ENCODE measurements at regions not wholly inside any gene's neighbourhood (a gene's known extent, or its start where the extent isn't known, plus 50 kb on each side); places are given as distances from the start of the nearest gene placed in this dataset.

DNA sequence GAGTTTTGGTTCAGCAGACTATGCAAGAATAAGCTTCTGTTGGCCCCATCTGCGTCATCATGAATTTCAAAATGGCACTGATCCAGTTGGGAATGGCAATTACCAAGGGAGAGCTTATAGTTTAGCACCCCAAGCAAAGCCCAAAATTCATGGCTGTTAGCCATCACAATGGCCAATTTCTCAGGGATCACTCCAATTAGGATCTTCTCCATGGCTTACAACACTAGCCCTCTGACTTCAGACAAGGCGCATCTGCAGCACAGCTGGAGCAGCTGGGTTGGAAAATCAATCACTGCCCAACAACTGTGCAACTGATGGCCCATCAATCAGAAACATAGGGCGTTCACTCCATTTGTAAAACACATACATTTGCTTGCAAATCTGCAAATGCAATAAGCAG lies 273.6 kb downstream of the SRBD1 start:
- DNase-seq (ENCODE audit: low read depth in 2 of 2), result no peak

DNA sequence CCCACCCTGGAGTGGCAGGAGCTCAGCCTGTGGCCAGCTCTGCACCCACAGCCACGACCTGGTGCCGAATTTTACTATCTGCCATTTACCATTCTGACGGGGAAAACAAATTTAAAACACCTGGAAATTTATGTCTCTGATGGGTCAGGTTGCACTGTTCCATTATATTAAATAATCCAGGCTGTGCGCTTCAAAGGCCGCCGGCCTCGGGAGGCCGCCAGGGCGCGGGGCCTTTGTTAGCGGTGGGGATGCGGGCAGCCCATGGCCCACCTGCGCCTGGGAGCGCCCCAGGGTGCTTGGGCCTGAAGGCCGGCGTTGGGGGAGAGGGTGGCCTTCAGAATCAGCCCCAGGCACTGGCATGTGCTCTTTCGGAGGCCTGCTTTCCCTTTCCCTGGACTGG lies 276.9 kb downstream of the SRBD1 start:
- DNase-seq (ENCODE audit: low read depth in 2 of 2), result no peak

DNA sequence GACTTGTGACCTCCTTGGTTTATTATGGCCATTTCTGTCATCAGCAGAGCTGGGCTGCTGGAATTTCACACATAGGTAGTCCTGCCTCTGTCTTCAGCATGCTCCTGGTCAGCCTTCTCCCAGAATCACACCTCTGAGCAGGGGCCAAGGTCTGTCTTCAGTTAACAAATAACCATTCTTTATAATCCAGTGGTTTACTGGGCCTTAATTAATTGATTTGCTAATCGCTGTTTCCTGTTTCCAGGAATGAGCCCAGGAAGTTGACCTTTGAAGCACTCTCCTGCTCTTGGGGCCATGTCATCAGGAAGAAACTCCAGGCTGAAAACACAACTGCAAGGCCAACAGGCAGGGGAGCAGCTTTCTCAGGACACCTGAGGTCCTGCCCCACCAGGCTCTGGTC lies 278.5 kb downstream of the SRBD1 start:
- DNase-seq (ENCODE audit: low read depth in 2 of 2), result no peak

DNA sequence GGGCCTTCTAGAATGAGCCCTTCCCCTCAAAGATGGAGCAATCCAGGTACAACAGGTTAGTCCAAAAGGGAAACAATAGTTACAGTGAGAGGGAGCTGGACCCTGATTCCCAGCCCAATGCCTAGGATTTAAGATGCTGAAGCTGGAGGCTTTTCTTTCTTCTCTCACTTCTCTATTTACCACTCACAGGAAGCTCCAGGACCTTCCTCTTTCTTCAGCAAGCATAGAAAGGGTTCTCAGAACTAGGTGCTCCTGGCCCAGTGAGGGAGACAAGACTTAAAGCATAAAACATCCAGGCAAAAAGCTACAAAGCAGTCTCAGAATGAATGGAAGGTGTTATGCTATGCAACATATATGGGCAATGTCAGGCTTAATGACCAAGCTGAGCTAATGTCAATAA lies 279.0 kb downstream of the SRBD1 start:
- DNase-seq (ENCODE audit: low read depth in 2 of 2), result no peak

DNA sequence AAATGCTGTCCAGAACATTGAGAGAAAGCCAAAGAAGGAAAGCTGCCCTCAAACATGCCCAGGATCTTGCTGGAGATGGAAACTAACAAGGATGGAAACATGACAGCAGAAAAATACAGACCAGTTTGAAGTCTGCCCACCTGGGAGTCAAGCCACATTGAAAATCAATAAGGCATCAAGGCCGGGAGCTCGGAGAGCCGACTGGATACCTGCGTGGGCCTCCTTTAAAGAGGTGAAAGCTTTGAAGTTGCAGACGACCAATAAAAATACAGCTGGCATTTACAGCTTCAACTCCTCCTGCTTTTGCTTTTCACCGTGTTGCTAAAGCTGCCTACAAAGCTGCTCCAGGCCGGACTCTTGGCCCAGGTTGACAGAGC lies 279.7 kb downstream of the SRBD1 start:
- DNase-seq (ENCODE audit: low read depth in 2 of 2), result no peak

DNA sequence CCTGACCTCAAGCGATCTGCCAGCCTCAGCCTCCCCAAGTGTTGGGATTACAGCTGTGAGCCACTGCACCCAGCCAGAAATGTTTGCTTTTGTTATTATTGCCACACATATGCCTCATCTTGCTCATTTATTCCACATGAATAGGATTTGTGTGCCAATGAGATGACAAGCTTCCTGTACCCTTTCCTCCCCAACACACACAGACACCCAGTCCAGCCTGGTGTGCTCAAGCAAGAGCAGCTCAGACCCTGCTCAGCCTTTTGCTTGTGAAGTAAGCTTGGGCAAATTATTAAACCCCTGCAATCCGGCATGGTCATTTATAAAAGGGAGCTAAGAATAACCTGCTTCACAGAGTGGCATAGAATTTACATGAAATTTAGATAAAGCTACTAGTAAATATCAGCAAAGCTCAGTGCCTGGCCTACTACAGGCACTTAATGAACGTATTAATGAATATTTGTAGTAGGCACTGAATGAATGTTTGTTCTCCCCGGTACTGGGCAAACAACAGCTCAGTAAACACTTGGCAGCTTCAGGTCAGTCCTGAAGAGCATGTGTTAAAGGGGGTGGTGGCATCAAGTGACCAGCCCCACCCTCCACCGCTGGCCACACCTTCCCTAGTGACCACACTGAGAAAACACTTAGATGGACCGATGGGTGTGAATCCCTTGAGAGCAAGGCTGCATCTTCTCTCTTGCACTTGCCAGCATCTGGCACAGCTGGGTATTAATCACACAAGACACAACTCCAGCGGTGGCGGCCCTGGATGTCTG lies 280.2 kb downstream of the SRBD1 start:
- no peak for DNase-seq (ENCODE audit: low read depth in 2 of 2)

DNA sequence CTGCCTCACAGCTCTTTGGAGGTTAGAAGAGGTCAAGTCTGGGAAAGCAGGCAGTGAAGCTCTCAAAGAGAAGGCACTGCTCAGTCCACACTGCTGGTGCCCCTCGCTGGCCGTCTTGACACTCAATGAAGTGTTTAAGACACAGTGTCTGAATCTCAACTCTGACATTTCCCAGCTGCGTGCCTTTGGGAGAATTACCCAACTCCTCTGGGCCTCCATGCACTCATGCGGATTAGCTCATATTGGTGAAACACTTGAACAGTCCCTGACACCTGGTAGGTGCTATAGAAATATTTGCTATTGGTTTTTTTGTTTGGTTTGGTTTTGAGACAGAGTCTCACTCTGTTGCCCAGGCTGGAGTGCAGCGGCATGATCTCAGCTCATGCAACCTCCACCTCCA lies 281.0 kb downstream of the SRBD1 start:
- DNase-seq (ENCODE audit: low read depth in 2 of 2), result no peak

DNA sequence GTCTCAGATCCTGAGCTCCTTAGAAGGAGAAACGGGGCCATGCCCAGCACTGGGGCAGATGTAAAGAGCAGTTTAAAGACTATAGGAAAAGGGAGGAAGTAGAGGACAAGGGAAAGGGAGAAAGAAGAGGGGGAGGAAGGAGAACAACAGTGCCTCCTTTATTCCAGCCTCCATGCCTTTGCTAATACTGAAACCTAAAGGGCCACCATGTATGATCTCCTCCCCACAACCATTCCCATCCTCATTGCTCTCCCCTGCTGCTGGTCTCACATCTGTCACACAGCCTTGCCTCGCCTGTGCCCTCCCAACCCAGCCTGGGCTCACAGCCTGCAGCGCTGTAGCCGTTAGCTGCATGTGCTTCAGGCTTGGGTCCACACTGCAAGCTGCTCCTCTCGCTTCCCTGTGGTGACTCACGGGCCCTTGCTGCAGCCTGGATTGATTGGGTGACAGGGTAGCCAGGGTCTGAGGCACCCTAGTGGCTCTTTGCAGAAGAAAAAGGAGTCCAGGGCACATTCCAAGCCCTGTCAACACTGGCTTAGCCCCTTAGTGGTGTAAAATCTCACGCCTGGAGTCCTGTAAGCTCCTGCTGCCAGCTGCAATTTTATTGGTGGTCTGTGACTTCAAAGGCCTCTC lies 281.9 kb downstream of the SRBD1 start:
- no peak for DNase-seq (ENCODE audit: low read depth in 2 of 2)

DNA sequence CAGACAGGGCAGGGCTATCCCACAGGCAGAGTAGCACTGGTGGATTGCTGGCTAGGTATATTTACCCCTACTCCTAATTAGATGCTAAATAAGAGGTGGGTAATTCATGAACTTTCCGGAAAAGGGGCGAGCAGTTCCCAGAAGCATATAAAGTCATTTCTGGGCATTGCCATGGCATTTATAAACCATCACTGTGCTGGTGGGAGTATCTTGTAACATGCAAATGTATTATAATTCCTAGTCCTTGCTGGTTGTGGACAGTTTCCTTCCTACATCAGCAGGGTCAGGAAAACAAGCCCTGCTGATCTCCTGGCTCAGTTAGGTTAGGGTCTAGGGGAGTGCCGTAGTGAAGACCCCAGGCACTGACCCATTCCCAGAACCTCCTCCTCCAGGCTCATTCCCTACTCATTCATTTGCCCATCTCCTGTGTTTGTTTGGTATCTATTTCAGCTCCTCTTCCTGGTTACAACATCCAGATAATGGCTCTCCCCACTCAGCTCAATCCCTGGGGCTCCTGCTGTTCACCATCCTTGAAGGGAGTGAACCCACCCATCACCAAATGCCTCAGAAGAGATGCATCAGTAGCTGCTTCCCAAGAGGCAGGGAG lies 282.7 kb downstream of the SRBD1 start:
- no peak for DNase-seq (ENCODE audit: low read depth in 2 of 2)

DNA sequence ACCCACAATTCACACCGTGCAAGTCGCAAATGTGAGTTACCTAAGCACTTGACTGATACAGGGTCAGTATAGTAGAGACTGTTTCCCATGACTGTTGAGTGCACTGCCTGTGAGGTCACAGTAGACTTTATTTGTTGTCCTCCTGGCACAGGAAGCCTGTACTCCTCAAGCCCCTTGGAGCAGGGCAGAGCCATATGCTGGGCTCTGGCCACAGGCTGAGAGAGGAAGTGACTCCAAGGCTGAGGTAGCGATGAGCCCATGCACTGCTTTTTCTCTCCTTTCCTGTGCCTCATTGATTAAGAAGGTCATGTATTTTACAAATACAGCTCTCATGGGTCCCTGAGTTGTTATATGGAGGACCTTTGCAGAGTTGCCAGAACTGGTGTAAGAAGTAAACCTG lies 287.7 kb downstream of the SRBD1 start:
- no peak for DNase-seq (ENCODE audit: low read depth in 2 of 2)

DNA sequence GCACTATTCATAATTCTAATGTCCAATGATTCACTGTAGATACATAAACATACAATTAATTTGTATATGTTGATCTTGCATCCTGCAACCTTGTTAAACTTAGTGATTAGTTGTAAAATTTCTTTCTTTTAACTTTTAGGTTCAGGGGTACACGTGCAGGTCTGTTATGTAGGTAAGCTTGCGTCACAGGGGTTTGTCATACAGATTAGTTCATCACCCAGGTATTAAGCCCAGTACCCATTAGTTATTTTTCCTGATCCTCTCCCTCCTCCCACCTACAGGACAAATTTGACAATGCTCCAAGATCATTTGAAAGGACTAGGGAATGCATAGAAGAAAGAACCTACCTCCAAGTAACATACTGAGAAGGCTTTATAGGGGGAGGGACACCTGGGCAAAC lies 290.1 kb downstream of the SRBD1 start:
- no peak for DNase-seq (ENCODE audit: low read depth in 2 of 2)

DNA sequence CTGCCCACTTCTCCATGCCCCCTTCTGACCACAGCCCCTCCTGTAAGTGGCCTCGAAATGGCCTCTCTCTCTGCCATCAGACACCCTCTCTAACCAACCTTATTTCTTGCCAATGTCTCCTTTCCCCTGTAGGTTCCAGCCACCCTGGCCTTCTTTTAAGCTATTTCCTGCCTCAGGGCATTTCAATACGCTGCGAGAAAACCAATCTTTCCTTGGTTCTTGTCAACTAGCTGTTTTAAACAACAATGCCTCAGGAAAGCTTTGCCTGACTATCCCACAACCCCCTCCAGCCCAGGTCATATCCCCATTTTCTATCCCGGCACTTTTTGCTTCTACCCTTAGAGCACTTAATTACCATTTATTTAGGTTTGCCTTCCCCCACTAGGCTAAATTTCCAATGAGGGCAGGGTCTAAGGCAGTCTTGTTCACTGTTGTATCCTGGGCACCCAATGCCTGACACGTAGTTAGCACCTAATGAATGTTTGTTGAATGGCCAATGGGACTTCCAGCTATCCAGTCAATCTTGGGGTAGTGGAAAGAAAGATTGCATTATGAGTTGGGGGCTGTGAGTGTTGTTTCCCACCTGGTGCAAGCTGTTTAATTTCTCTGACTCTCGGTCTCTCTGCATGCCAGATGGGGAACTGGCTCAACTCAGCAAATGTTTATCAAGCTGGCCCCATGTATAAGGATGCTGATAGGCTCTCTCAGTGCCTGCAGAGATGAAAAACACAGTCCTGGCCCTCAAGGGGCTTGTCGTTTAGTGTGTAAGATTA lies 291.2 kb downstream of the SRBD1 start:
- no peak for DNase-seq (ENCODE audit: low read depth in 2 of 2)

DNA sequence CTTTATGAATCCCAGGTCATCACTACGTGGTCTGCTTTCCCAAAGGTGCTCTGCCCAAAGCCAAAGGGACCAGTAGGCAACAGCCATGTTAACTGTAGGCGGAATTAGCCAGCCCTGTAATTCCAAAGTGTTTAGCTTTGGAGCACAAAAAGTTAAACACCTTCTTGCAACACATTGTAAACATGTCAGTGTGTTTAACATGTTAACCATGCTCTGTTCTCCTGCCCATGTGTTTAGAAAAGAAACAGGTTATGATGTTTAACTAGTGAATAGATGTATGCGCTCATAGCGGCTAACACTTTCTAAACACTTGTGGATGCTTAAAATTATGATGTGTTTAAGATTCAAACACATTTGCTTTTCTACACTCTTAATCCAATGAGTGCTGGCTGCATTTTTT lies 292.4 kb downstream of the SRBD1 start:
- DNase-seq (ENCODE audit: low read depth in 2 of 2), result no peak

DNA sequence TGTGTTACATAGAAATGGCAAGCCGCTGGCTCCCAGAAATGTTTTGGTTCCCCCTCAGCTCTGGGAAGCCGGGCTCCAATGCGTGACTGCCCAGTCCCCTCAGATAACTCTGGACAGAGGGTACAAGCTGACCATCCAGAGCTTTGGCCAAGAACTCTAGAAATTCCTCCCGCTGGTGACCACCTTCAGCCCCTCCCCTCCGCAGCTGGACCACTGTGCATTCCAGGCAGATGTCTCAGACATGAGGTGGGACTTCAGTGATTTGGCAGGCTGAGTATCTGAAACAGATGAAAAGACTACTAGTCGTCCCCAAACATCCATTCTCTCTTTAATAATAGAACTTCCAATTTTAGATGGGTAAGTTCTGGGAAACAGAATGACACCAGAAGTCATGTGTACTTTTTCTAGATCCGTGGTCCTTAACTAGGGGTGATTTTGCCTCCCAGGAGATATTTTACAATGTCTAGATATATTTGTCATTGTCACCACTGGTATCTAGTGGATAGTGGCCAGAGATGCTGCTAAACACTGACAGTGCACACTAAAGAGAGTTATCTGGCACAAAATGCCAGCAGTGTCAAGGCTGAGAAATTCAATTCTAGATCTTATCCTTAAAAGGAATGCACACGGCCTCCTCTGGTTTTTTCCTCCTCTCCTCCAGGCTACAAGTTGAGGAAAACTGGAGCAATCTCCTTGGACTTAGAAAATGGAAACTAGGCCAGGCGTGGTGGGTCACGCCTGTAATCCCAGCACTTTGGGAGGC lies 294.3 kb downstream of the SRBD1 start:
- no peak for DNase-seq (ENCODE audit: low read depth in 2 of 2)

DNA sequence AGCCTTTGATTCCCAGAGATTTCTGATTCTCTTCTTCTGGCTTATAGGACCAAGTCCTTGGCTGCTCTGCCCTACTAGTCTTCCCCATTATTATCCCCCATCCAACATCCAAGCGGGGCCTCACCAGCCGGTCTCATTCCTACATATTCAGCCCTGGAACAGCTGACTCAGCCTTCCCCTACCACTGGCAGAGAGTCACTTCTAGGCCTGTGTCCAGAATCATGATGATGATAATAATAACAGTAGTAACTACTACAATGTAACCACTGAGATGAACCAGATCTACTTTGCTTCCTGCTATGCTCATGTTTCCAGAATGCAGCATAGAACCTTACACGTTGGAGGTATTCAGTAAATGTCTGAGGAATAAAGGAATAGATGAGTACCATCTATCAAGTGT lies 295.2 kb downstream of the SRBD1 start:
- no peak for DNase-seq (ENCODE audit: low read depth in 2 of 2)

DNA sequence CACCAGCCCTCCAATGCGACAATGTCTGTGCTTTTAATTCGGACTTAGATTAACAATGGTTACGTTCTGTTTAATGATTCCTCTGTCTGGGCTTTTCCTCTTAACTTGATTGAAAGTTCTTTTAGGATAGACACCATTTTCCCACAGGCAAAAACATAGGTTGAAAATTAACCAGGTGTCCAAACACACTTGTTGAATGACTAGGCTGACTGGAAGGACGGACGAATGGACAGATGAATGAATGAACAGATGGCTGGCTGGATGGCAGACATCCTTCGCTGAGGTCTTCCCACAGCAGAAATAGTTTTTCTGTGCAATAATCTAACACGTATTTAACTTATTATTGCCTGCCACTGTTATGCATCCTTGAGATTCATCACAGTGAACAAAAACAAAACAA lies 298.8 kb downstream of the SRBD1 start:
- no peak for DNase-seq (ENCODE audit: low read depth in 2 of 2)

DNA sequence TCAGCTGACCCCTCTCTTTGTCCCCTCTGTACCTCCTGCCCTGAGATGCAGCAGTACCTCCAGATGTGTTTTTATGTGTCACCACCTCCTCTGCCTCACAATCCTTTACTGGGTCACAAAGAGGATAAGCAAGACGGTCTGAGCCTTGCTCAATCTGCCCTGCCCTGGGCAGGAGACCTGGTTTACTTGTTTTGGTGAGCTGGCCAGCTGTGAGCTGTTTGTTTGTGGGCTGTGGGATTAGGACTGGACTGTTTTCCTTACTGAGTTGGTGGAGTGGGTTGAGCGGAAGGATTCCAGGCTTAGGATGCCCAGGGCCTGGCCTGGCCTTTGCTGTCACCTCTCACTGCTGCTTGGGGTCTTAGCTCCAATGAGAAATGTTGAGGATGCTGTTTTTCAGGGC lies 299.5 kb downstream of the SRBD1 start:
- DNase-seq (ENCODE audit: low read depth in 2 of 2), result no peak

DNA sequence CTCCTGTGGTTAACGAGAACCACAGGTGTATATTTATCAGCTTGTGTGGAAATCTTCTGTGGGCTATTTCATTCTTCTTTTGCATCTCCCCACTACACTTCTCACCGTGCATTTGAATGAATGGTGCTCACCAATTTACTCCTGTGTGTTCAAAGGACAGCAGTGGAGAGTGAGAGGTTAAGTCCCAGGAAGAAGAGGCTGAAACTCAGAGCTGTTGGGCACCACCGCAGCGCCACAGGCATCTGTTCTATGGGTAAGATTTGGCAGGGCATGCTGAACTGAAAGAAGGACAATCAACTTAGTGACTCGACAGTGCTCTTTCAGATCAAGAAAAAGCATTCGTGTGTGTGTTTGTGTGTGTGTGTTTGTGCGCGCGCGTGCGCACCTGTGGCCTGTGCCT lies 297.9 kb upstream of the SIX2 start:
- DNase-seq (ENCODE audit: low read depth in 2 of 2), result no peak

DNA sequence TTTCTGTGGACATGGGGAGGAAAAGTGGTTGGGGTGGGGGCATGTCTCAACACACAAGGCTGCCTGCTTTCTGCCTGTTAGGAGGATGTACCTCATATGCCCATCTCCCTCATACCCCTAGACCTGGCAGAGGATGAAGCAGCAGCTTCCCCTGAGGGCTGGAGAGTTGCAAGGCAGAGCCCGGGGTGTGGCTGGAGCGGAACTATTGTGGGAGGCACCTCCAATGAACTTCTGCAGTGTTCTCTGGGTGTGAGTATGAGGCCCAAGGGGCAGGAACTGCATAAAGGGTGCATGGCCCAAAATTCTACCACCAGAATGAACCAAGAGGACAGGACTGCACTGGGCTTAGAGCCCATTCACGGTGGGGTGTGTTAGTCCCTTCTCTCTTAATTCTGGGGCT lies 296.3 kb upstream of the SIX2 start:
- no peak for DNase-seq (ENCODE audit: low read depth in 2 of 2)

DNA sequence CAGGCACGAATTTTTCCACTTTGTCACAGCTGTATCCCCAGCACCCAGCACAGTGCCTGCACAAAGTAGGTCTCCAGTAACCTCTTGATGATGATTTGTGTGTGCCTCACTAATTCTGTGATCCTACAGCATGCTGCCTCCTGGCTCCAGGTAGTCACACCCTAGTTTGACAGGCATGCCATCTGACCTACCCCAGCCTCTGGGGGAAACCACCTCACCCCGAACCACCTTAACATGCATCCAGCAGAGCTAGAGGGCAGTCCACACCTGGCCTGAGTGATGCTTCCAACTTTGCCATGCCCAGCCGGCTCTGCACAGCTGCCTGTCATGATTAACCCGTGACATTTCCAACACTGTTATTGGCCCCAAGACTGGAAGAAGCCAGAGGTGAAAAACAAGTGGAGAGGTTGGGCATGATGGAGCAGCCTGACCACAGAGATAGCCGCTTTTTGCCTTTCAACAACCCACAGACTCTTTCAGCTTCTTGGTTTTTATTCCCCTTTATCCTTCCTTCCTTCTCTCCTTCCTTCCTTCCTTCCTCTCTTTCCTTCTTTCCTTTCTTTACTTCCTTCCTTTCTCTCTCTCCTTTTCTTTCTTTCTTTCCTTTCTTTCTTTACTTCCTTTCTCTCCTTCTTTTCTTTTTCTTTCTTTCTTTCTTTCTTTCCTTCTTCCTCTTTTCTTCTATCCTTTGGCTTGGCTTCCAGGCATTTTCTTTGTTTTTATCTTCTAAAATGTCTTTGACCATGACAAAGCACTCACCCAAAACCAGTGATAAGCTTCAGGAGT lies 294.4 kb upstream of the SIX2 start:
- no peak for DNase-seq (ENCODE audit: low read depth in 2 of 2)

Data from stimulated activated CD8-positive, alpha-beta memory T cell treated with anti-CD3 and anti-CD28 coated beads, Interleukin-15, amount 100 ng/mL, for 48 hours (primary cell).